Esophagus squamous epithelium (tissue), 5 donors: ENCODE measurements at regions not wholly inside any gene's neighbourhood (a gene's known extent, or its start where the extent isn't known, plus 50 kb on each side); places are given as distances from the start of the nearest gene placed in this dataset.

Experiments
- DNase-seq: peaks from one replicate; lab custom pipeline; 2025; lab: John Stamatoyannopoulos, UW
- H3K27ac ChIP-seq, 4 donors: fragments of 200-600 bp; sonication (generic); one replicate each; pipeline ENCODE4 v1.5.1; 2016 to 2019; ENCODE audit warnings: mild to moderate bottlenecking in 1 of 4
- H3K27me3 ChIP-seq, 4 donors: fragments of 200-600 bp; sonication (generic); 1 replicate in 3 of 4; 2 replicates in 1 of 4; pipeline versions ENCODE4 v1.5.1 to v1.6.0; 2017 to 2021; ENCODE audit warnings: antibody characterized with exemption in 1 of 4
- H3K36me3 ChIP-seq, 3 donors: fragments of 200-600 bp; sonication (generic); one replicate each; pipeline ENCODE4 v1.5.1; 2016 to 2019
- H3K4me1 ChIP-seq, 3 donors: fragments of 200-600 bp; sonication (generic); one replicate each; pipeline ENCODE4 v1.5.1; 2017 to 2019
- H3K4me3 ChIP-seq, 4 donors: fragments of 200-600 bp; sonication (generic); 1 replicate in 3 of 4; 2 replicates in 1 of 4; pipeline ENCODE4 v1.5.1; 2016 to 2019; ENCODE audit warnings: mild to moderate bottlenecking in 2 of 4, moderate library complexity in 1 of 4
- H3K9me3 ChIP-seq, 3 donors: fragments of 200-600 bp; sonication (generic); one replicate each; pipeline ENCODE4 v1.5.1; 2016 to 2019
- POLR2A ChIP-seq, 4 donors: fragments of 450-650 bp; IDR thresholded peaks; one replicate each; pipeline ENCODE4 v1.6.1; 2017; ENCODE audit warnings: antibody characterized with exemption in 4 of 4, mild to moderate bottlenecking in 4 of 4, moderate library complexity in 3 of 4
- WGBS, 2 donors: methylation state at CpG; one replicate each; pipeline ENCODE4 v1.1.5; 2018; 5-methylcytosine and 5-hydroxymethylcytosine counted together
- intact Hi-C: fragments of 100-400 bp; cut with DNase I; formaldehyde crosslinking; loops from one replicate; pipeline ENCODE4 v1.15.0; 2022
- TF ChIP-seq, protein P1 (sequence below), 6 experiments: fragments of 450-650 bp in 4 of 6; fragments of 200-600 bp in 2 of 6; sonication (generic) in 2 of 6; IDR thresholded peaks; one replicate each; pipeline ENCODE4 v1.5.1; 2016 to 2019; ENCODE audit warnings: antibody characterized with exemption in 6 of 6, mild to moderate bottlenecking in 4 of 6, moderate library complexity in 4 of 6
- donor health status: DM: yes; HTN: yes; CAD: no.

DNA sequence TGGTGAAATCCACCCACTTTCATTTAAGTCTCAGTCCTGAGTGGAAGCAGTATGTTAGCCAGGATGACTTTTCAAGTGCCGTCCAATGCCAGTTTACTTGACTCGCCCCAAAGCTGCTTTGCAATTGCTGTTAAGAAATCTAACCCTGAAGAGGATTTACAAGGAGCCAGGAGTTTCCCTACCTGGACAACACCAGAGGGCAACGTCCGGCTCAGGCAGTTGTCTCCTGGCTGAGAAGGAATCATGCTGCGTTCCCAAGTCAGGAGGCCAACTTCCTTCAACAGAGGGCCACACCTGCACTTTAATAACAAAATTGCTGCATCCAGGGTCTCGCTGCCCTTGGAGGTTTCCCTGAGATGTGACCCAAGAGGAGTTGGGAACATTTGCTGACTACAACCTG lies 65.8 kb downstream of the BOD1 start:
- 76 to 80% methylated on average over 4 to 6 of the region's 6 CpGs for WGBS, 2 donors
- H3K4me3 ChIP-seq: no peak overlapping the region
- peaks cover 0 to 22% (median 0%) of the 10 kb centered on the region in 4 donors for H3K27me3 ChIP-seq
- H3K36me3 ChIP-seq: no peaks in the 10 kb centered on the region
- no peaks in the 10 kb centered on the region for H3K9me3 ChIP-seq
- peaks cover 0 to 21% (median 0%) of the 10 kb centered on the region in 3 donors for H3K4me1 ChIP-seq
- intact Hi-C loops: no loop called here
- no peak overlapping the region for H3K27ac ChIP-seq
- no peak for DNase-seq
- TF ChIP-seq POLR2A (IDR thresholded peaks at IDR 0.05): no peak
- TF ChIP-seq, protein P1, sequence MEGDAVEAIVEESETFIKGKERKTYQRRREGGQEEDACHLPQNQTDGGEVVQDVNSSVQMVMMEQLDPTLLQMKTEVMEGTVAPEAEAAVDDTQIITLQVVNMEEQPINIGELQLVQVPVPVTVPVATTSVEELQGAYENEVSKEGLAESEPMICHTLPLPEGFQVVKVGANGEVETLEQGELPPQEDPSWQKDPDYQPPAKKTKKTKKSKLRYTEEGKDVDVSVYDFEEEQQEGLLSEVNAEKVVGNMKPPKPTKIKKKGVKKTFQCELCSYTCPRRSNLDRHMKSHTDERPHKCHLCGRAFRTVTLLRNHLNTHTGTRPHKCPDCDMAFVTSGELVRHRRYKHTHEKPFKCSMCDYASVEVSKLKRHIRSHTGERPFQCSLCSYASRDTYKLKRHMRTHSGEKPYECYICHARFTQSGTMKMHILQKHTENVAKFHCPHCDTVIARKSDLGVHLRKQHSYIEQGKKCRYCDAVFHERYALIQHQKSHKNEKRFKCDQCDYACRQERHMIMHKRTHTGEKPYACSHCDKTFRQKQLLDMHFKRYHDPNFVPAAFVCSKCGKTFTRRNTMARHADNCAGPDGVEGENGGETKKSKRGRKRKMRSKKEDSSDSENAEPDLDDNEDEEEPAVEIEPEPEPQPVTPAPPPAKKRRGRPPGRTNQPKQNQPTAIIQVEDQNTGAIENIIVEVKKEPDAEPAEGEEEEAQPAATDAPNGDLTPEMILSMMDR (IDR thresholded peaks at IDR 0.05): no peak

DNA sequence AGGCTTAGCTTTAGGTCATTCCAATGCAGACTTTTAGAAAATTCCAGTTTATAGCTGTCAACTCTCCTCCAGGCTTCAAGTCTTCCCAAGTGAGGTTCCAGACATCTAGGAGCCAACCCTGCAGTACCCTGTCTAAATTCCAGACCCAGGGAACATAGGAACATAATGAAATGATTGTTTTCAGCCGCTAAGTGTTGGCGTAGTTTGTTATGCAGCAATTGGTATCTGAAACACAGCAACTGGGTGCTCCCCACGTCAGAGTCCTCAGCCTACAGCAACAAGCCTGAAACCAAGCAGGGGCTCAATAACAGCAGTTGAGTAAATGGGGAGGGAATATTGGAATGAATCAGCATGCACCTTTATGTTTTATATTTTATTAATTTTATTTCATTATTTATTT lies 66.8 kb downstream of the BOD1 start:
- H3K36me3 ChIP-seq: no peaks in the 10 kb centered on the region
- no peak overlapping the region for H3K27ac ChIP-seq
- H3K27me3 ChIP-seq: peaks cover 0 to 13% (median 0%) of the 10 kb centered on the region in 4 donors
- H3K9me3 ChIP-seq: no peaks in the 10 kb centered on the region
- intact Hi-C loops: no loop called here
- WGBS, 2 donors: 91 to 94% methylated on average over 3 of the region's 3 CpGs
- no peak for DNase-seq
- peaks cover 0 to 11% (median 0%) of the 10 kb centered on the region in 3 donors for H3K4me1 ChIP-seq
- H3K4me3 ChIP-seq: no peak overlapping the region
- no peak for TF ChIP-seq POLR2A (IDR thresholded peaks at IDR 0.05)
- TF ChIP-seq, protein P1 (IDR thresholded peaks at IDR 0.05): no peak

DNA sequence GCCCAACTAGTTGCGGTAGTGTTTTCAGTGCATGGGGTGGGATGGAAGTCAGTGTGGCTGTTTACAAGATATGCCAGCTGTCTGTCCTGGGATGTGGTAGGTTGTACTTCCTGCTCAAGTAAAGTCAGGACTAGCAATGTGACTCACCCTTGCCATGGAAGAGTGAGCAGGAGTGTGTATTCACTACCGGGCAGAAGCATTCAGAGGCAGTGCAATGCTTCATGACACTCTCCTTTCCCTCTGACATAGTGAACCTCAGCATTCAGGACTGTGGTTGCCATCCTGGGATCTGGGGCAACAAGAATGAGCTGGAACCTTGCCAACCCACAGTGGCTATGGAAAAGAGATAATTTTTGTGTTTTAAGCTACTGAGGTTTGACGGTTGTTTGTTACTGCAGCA lies 68.9 kb downstream of the BOD1 start:
- WGBS, 2 donors: 62 to 83% methylated on average over 2 to 3 of the region's 3 CpGs
- Histone ChIP-seq H3K4me3 (no peak overlapping the region), H3K36me3 (no peaks in the 10 kb centered on the region), H3K9me3 (no peaks in the 10 kb centered on the region), H3K27me3 (peaks cover 0 to under 1% (median 0%) of the 10 kb centered on the region in 4 donors), H3K4me1 (no peaks in the 10 kb centered on the region), H3K27ac (no peak overlapping the region)
- intact Hi-C loops: no loop called here
- no peak for DNase-seq
- TF ChIP-seq, protein P1 (IDR thresholded peaks at IDR 0.05): no peak
- no peak for TF ChIP-seq POLR2A (IDR thresholded peaks at IDR 0.05)

DNA sequence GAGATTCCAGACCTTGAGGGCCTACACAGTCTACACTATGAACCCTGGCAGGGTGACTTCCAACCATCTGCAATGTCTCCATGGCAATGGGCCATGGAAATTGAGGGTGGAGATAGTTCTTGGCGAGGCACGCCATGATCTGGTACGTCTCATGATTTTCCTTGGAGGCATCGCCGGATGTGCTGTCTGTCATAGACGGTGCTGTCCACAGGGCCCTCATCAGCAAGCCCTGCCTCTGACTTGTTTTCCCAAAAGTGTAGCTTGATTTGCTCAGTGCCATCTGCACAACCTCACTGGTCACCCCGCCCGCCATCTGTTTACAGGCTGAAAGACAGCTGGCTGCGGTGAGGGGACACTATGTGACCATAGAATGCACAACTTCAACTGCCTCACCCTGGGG lies 73.5 kb downstream of the BOD1 start:
- TF ChIP-seq, protein P1 (IDR thresholded peaks at IDR 0.05): no peak
- TF ChIP-seq POLR2A (IDR thresholded peaks at IDR 0.05): no peak
- DNase-seq: no peak
- no peaks in the 10 kb centered on the region for H3K9me3 ChIP-seq
- intact Hi-C loops: no loop called here
- H3K27ac ChIP-seq: no peak overlapping the region
- WGBS, 2 donors: 74 to 80% methylated on average over 4 to 6 of the region's 9 CpGs
- no peaks in the 10 kb centered on the region for H3K4me1 ChIP-seq
- no peaks in the 10 kb centered on the region for H3K36me3 ChIP-seq
- H3K27me3 ChIP-seq: peaks cover 0 to 3% (median 0%) of the 10 kb centered on the region in 4 donors
- H3K4me3 ChIP-seq: no peak overlapping the region

DNA sequence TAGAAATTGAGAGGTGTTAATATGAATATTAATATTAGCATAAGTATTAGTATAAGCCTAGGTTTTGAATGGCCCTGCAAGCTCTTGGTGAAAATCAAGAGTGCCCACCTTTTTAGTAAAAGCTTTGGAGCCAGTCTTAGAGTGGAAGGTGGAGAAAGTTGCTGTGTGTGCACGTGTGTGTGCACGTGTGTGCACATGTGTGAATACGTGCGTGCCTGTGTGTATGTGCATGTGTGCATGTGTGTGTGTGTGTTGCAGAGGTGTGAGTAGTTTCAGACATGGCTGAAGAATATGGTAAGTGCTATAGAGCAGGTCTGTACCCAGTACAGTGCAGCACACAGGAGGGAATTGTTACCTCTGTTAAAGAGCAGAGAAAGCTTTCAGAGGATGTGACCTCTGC lies 74.3 kb downstream of the BOD1 start:
- TF ChIP-seq POLR2A (IDR thresholded peaks at IDR 0.05): no peak
- TF ChIP-seq, protein P1 (IDR thresholded peaks at IDR 0.05): no peak
- Histone ChIP-seq H3K4me1 (no peaks in the 10 kb centered on the region), H3K27me3 (peaks cover 0 to 5% (median 0%) of the 10 kb centered on the region in 4 donors), H3K4me3 (no peak overlapping the region), H3K9me3 (no peaks in the 10 kb centered on the region), H3K27ac (no peak overlapping the region), H3K36me3 (no peaks in the 10 kb centered on the region)
- no peak for DNase-seq
- WGBS, 2 donors: 70 to 93% methylated on average over 4 of the region's 4 CpGs
- intact Hi-C loops: no loop called here
